NB4 (cell line): ENCODE measurements at regions not wholly inside any gene's neighbourhood (a gene's known extent, or its start where the extent isn't known, plus 50 kb on each side); places are given as distances from the start of the nearest gene placed in this dataset.

Experiments
- MYC ChIP-seq: IDR thresholded peaks from 2 replicates; pipeline ENCODE4 v1.6.1; 2011; ENCODE audit warnings: low read depth, low read length
- POLR2A ChIP-seq: IDR thresholded peaks from 2 replicates; pipeline ENCODE4 v1.6.1; 2011; ENCODE audit warnings: mild to moderate bottlenecking; ENCODE audit not compliant: insufficient read length; ENCODE audit errors: extremely low read depth
- TF ChIP-seq, protein P1 (sequence below): IDR thresholded peaks from one replicate; pipeline ENCODE4 v1.5.1; 2012; ENCODE audit warnings: low read depth, low read length
- TF ChIP-seq, protein P2 (sequence below): IDR thresholded peaks from 2 replicates; pipeline ENCODE4 v1.6.1; 2011; ENCODE audit warnings: low read depth, low read length

GRCh38 chr12:63020269-63020668 lies 85.3 kb upstream of the PPM1H start:
- TF ChIP-seq POLR2A: no peak
- TF ChIP-seq, protein P1, sequence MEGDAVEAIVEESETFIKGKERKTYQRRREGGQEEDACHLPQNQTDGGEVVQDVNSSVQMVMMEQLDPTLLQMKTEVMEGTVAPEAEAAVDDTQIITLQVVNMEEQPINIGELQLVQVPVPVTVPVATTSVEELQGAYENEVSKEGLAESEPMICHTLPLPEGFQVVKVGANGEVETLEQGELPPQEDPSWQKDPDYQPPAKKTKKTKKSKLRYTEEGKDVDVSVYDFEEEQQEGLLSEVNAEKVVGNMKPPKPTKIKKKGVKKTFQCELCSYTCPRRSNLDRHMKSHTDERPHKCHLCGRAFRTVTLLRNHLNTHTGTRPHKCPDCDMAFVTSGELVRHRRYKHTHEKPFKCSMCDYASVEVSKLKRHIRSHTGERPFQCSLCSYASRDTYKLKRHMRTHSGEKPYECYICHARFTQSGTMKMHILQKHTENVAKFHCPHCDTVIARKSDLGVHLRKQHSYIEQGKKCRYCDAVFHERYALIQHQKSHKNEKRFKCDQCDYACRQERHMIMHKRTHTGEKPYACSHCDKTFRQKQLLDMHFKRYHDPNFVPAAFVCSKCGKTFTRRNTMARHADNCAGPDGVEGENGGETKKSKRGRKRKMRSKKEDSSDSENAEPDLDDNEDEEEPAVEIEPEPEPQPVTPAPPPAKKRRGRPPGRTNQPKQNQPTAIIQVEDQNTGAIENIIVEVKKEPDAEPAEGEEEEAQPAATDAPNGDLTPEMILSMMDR: no peak
- TF ChIP-seq, protein P2, sequence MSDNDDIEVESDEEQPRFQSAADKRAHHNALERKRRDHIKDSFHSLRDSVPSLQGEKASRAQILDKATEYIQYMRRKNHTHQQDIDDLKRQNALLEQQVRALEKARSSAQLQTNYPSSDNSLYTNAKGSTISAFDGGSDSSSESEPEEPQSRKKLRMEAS: no peak
- no peak for TF ChIP-seq MYC
